Astrocyte (in vitro differentiated cells and primary cell): ENCODE measurements at regions not wholly inside any gene's neighbourhood (a gene's known extent, or its start where the extent isn't known, plus 50 kb on each side); places are given as distances from the start of the nearest gene placed in this dataset.

Source experiments
- DNase-seq: peaks from one replicate; pipeline ENCODE4 v3.0.0-alpha.2; 2010; ENCODE audit warnings: low read depth
- FAIRE-seq: peaks from 2 replicates; lab custom pipeline; 2011; peaks lifted over from hg19 to GRCh38; lab: Jason Lieb, UNC
- H2AFZ ChIP-seq: 2 replicates; pipeline ENCODE4 v1.6.0; 2012; ENCODE audit warnings: low read depth, low read length, inconsistent platforms
- H3K27ac ChIP-seq: 2 replicates; pipeline ENCODE4 v1.5.1; 2011; ENCODE audit warnings: low read depth, low read length, inconsistent platforms
- H3K27me3 ChIP-seq: 2 replicates; pipeline ENCODE4 v1.6.0; 2011; ENCODE audit warnings: low read length, inconsistent platforms; ENCODE audit not compliant: insufficient read depth
- H3K36me3 ChIP-seq: 2 replicates; pipeline ENCODE4 v1.5.1; 2011; ENCODE audit warnings: low read length, inconsistent platforms; ENCODE audit not compliant: insufficient read depth
- H3K4me1 ChIP-seq: 2 replicates; pipeline ENCODE4 v1.5.1; 2011; ENCODE audit warnings: low read length, inconsistent platforms; ENCODE audit not compliant: insufficient read depth
- H3K4me2 ChIP-seq: 2 replicates; pipeline ENCODE4 v1.6.0; 2012; ENCODE audit warnings: low read length, inconsistent platforms
- H3K4me3 ChIP-seq: 2 replicates; pipeline ENCODE4 v1.5.1; 2011; ENCODE audit warnings: low read depth, mild to moderate bottlenecking, low read length, inconsistent platforms; ENCODE audit not compliant: insufficient read depth
- H3K79me2 ChIP-seq: 2 replicates; pipeline ENCODE4 v1.6.0; 2012; ENCODE audit warnings: mild to moderate bottlenecking, low read length, inconsistent platforms; ENCODE audit not compliant: insufficient read depth
- H3K9ac ChIP-seq: 2 replicates; pipeline ENCODE4 v1.6.0; 2012; ENCODE audit warnings: mild to moderate bottlenecking, low read length, inconsistent platforms
- H3K9me3 ChIP-seq: 2 replicates; pipeline ENCODE4 v1.5.1; 2012; ENCODE audit warnings: low read depth, mild to moderate bottlenecking, low read length, inconsistent platforms; ENCODE audit not compliant: insufficient read depth
- H4K20me1 ChIP-seq: 2 replicates; pipeline ENCODE4 v1.6.0; 2012; ENCODE audit warnings: low read length, inconsistent platforms; ENCODE audit not compliant: insufficient read depth
- H3K27ac Mint-ChIP-seq: one replicate; pipeline ENCODE4 v1.8.0; 2021; ENCODE audit warnings: mild to moderate bottlenecking, mixed read lengths; ENCODE audit not compliant: unreplicated experiment
- H3K27me3 Mint-ChIP-seq: one replicate; pipeline ENCODE4 v1.8.0; 2021; ENCODE audit warnings: low read depth, mixed read lengths; ENCODE audit not compliant: unreplicated experiment
- H3K36me3 Mint-ChIP-seq: one replicate; pipeline ENCODE4 v1.8.0; 2021; ENCODE audit warnings: low read depth, mixed read lengths; ENCODE audit not compliant: unreplicated experiment
- H3K4me1 Mint-ChIP-seq: one replicate; pipeline ENCODE4 v1.8.0; 2021; ENCODE audit warnings: low read depth, mixed read lengths; ENCODE audit not compliant: unreplicated experiment
- H3K4me3 Mint-ChIP-seq: one replicate; pipeline ENCODE4 v1.8.0; 2021; ENCODE audit warnings: mild to moderate bottlenecking, moderate library complexity, mixed read lengths; ENCODE audit not compliant: unreplicated experiment
- H3K9me3 Mint-ChIP-seq: one replicate; pipeline ENCODE4 v1.8.0; 2021; ENCODE audit warnings: mild to moderate bottlenecking, mixed read lengths; ENCODE audit not compliant: unreplicated experiment
- EZH2 ChIP-seq: IDR thresholded peaks from 2 replicates; pipeline ENCODE4 v1.6.1; 2012; ENCODE audit warnings: mild to moderate bottlenecking, low read length, inconsistent platforms; ENCODE audit not compliant: insufficient read depth
- TF ChIP-seq, protein P1 (sequence below): IDR thresholded peaks from 2 replicates; pipeline ENCODE4 v1.5.1; 2011; ENCODE audit warnings: low read depth, mild to moderate bottlenecking, inconsistent platforms, low read length, moderate library complexity; ENCODE audit not compliant: insufficient read depth

DNA sequence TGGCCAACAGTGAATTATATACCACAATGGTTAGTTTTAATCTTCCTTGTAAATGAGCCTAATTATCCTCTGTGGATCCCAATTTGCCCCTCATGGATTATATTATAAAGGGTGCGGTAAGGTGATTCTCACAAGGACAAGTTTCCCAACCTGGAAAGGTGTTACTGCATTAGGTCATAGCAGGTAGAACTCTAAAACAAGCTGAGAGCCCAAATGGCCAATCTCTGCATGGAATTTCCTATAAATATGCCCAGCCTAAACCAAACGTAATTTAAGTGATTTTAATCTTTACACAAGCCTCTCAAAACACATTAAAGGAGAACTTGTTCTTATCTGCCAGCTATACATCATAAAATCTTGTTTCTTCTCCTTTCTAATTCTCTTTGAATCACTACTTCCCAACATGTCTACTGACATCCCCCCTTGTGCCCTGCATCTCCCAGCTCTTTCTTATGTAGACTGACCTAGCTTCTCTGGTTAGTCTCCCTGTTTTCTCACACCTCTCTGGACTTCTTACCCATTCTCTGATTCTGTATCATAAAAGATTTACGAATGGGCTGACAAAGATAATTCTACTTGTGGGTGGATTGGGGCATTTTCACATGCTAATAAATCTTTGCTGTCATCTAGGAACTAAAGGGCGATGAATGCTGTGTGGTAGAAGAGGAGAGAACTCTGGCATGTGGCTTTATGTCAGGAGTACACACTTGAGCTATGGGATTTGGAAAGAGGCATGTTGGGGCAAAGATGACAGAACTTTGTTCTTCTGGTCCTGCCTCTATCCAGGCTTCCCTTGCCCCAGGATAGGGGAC lies 94.3 kb upstream of the PGRMC2 start:
- H4K20me1 ChIP-seq = no peaks in the 10 kb centered on the region
- H3K79me2 ChIP-seq = no peaks in the 10 kb centered on the region
- FAIRE-seq = no peak
- Mint-ChIP-seq H3K9me3 (peaks cover 8% of the 10 kb centered on the region), H3K27me3 (no peaks in the 10 kb centered on the region), H3K4me1 (peaks cover 60% of the 10 kb centered on the region), H3K27ac (peak overlapping the region; percentile 77), H3K4me3 (no peak overlapping the region), H3K36me3 (peaks cover 5% of the 10 kb centered on the region)
- no peaks in the 10 kb centered on the region for H3K27me3 ChIP-seq
- no peak overlapping the region for H3K4me3 ChIP-seq
- H3K27ac ChIP-seq = no peak overlapping the region
- no peak for DNase-seq
- H3K9ac ChIP-seq = no peak overlapping the region
- no peak overlapping the region for H3K4me2 ChIP-seq
- TF ChIP-seq, protein P1, sequence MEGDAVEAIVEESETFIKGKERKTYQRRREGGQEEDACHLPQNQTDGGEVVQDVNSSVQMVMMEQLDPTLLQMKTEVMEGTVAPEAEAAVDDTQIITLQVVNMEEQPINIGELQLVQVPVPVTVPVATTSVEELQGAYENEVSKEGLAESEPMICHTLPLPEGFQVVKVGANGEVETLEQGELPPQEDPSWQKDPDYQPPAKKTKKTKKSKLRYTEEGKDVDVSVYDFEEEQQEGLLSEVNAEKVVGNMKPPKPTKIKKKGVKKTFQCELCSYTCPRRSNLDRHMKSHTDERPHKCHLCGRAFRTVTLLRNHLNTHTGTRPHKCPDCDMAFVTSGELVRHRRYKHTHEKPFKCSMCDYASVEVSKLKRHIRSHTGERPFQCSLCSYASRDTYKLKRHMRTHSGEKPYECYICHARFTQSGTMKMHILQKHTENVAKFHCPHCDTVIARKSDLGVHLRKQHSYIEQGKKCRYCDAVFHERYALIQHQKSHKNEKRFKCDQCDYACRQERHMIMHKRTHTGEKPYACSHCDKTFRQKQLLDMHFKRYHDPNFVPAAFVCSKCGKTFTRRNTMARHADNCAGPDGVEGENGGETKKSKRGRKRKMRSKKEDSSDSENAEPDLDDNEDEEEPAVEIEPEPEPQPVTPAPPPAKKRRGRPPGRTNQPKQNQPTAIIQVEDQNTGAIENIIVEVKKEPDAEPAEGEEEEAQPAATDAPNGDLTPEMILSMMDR = no peak
- no peak for TF ChIP-seq EZH2
- H3K4me1 ChIP-seq = peaks cover 31% of the 10 kb centered on the region
- peaks cover 3% of the 10 kb centered on the region for H3K9me3 ChIP-seq
- H2AFZ ChIP-seq = no peak overlapping the region
- no peaks in the 10 kb centered on the region for H3K36me3 ChIP-seq

DNA sequence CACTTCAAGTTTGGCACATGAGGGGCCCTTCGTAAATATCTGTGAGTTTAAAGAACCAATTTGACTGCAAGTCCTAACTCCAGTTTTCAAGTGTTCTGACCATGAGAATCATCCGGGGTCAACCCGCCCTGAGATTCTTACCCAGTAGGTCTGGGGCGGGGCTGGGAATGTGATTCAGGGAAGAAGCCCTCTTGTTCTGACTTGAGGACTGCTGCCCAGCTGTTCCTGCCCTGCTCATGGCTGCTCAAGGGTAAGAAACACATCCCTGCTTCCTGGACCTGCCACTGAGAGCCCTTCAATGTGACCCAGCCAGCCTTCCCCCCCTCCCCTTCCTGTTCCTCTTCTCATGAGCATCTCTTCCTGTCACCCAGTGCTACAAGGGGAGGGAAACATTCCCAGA lies 92.7 kb upstream of the PGRMC2 start:
- Histone ChIP-seq H2AFZ (no peak overlapping the region), H3K4me2 (no peak overlapping the region), H3K4me1 (peaks cover 14% of the 10 kb centered on the region), H3K27ac (no peak overlapping the region), H3K36me3 (no peaks in the 10 kb centered on the region), H3K9ac (no peak overlapping the region), H3K9me3 (peaks cover 5% of the 10 kb centered on the region), H4K20me1 (no peaks in the 10 kb centered on the region), H3K79me2 (no peaks in the 10 kb centered on the region), H3K4me3 (no peak overlapping the region), H3K27me3 (no peaks in the 10 kb centered on the region)
- H3K9me3 Mint-ChIP-seq = peaks cover 15% of the 10 kb centered on the region
- FAIRE-seq (no peak), DNase-seq (no peak)
- peaks cover 14% of the 10 kb centered on the region for H3K36me3 Mint-ChIP-seq
- H3K27ac Mint-ChIP-seq = peak overlapping the region; percentile 42
- peak overlapping the region; percentile 27 for H3K4me3 Mint-ChIP-seq
- TF ChIP-seq, protein P1 = no peak
- TF ChIP-seq EZH2 = no peak
- H3K4me1 Mint-ChIP-seq = peaks cover 43% of the 10 kb centered on the region
- H3K27me3 Mint-ChIP-seq = no peaks in the 10 kb centered on the region

DNA sequence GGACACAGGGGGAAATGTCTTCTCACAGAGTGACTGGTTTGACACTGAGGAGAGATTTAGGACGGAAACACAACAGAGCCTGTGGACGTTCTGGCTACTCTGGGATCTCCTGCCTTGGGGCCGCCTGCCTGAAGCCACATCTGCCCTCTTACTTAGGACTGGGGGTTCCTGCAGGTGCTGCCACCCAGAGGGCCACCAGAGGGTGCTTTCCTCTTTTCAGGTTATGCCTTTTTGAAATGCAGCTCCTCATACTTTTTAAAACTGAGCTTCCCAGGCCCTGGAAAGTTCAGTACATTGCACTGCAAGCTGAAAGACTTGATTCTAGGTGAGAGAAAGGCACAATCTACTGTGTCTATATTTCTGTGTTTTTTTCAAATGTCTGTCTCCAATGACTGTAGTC lies 92.2 kb upstream of the PGRMC2 start:
- peak overlapping the region; percentile 42 for H3K27ac Mint-ChIP-seq
- H3K27me3 Mint-ChIP-seq = no peaks in the 10 kb centered on the region
- H3K4me3 Mint-ChIP-seq = peak overlapping the region; percentile 50
- Histone ChIP-seq H3K4me2 (no peak overlapping the region), H3K9me3 (peaks cover 5% of the 10 kb centered on the region), H4K20me1 (no peaks in the 10 kb centered on the region), H3K9ac (no peak overlapping the region), H3K27me3 (no peaks in the 10 kb centered on the region), H3K4me1 (peaks cover 12% of the 10 kb centered on the region), H3K27ac (no peak overlapping the region), H3K79me2 (no peaks in the 10 kb centered on the region), H3K4me3 (no peak overlapping the region), H3K36me3 (no peaks in the 10 kb centered on the region), H2AFZ (no peak overlapping the region)
- TF ChIP-seq, protein P1 = peak; percentile 35
- TF ChIP-seq EZH2 = no peak
- peaks cover 14% of the 10 kb centered on the region for H3K36me3 Mint-ChIP-seq
- no peak for FAIRE-seq
- DNase-seq = no peak
- H3K9me3 Mint-ChIP-seq = peaks cover 15% of the 10 kb centered on the region
- peaks cover 39% of the 10 kb centered on the region for H3K4me1 Mint-ChIP-seq
